ENCODE measurements at regions not wholly inside any gene's neighbourhood (a gene's known extent, or its start where the extent isn't known, plus 50 kb on each side); places are given as distances from the start of the nearest gene placed in this dataset.

DNA sequence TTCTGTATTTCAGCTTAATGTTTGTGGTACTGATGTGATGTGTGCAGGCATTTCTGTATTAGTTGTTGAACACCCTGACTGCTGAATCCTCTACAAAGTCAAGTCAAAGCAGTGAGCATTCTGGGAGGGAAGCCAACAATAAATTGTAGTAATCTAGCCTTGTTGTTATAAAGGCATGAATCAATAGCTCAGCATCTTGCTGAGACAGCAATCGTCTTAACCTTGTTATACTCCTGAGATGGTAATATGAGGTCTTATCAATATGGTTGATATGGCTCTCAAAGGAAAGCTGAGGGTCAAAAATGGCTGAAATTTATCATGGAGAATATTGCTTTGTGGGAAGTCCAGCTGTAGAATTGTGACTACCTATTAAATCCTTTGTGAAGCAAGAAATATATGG lies 299.4 kb downstream of the DNAJB9 start:
- no peak overlapping the region for H3K18ac ChIP-seq (ENCODE audit: low read depth, low read length)
- no peak overlapping the region for H3K4ac ChIP-seq (ENCODE audit: low read depth, low read length)
- H2AFZ ChIP-seq (replicated peaks; ENCODE audit: low read length, poor library complexity) = no peak overlapping the region
- no peak overlapping the region for H4K91ac ChIP-seq (ENCODE audit: insufficient read depth, low read depth, low read length)
- POLR2A ChIA-PET (ENCODE audit: unreplicated experiment) = no interaction called here
- no peak overlapping the region for H4K5ac ChIP-seq (ENCODE audit: low read depth, low read length)
- TF ChIP-seq CTCF (conservative IDR thresholded peaks at IDR 0.05; ENCODE audit: low read depth, low read length) = no peak
- no peak for TF ChIP-seq CHD1 (IDR thresholded peaks at IDR 0.05; ENCODE audit: low read depth, low read length)
- no peak for TF ChIP-seq RFX5 (IDR thresholded peaks at IDR 0.05; ENCODE audit: low read depth, low read length)
- no peak for TF ChIP-seq POLR2A (IDR thresholded peaks at IDR 0.05; ENCODE audit: low read depth, low read length)
- TF ChIP-seq SMC3 (IDR thresholded peaks at IDR 0.05; ENCODE audit: low read depth, low read length) = no peak
- no peak overlapping the region for H2BK15ac ChIP-seq (ENCODE audit: low read depth, low read length)
- intact Hi-C loops (cut with micrococcal nuclease) (no loop called here), in situ Hi-C loops (cut with MboI; ENCODE audit: low sequenced_read_pairs) (no loop called here), dilution Hi-C loops (cut with HindIII; ENCODE audit: low sequenced_read_pairs, unreplicated experiment) (no loop called here)
- CTCF ChIA-PET = interaction anchor here (0.5 kb wide), 1 partner anchor 639 kb away, joined by 7 read pairs; no protein-coding TSS in a partner anchor
- H3K23ac ChIP-seq (ENCODE audit: low read depth, low read length) = no peak overlapping the region
- DNase-seq (no peak), ATAC-seq (ENCODE audit: low read depth) (no peak)
- H3K27ac ChIP-seq (ENCODE audit: insufficient read depth, low read length) = no peak overlapping the region
- no TSS peak for BruUV-seq (replicated peaks)
- H3K56ac ChIP-seq (ENCODE audit: extremely low read depth, insufficient read depth, low read length) = no peak overlapping the region
- no peak overlapping the region for H4K8ac ChIP-seq (ENCODE audit: low read depth in 2 of 2, low read length in 2 of 2)
- no peak overlapping the region for H2BK20ac ChIP-seq (ENCODE audit: low read depth, low read length)
- no peaks in the 10 kb centered on the region for H4K20me1 ChIP-seq (ENCODE audit: insufficient read depth, low read length)
- no peak overlapping the region for H2BK5ac ChIP-seq (ENCODE audit: low read depth, low read length, poor library complexity, severe bottlenecking)
- WGBS, 2 experiments (ENCODE audit: extremely low coverage in 2 of 2, insufficient read length in 1 of 2) = 40% methylated on average over 1 of the region's 1 CpG; no CpG with 5 or more reads in 1 of the 2 experiments
- H3K9me3 ChIP-seq (ENCODE audit: control insufficient read depth, insufficient read depth, low read length) = peaks cover 12% of the 10 kb centered on the region
- no peak overlapping the region for H3K14ac ChIP-seq (replicated peaks; ENCODE audit: low read depth, low read length)
- no peak overlapping the region for H3K4me2 ChIP-seq (ENCODE audit: low read depth, low read length)
- H3K36me3 ChIP-seq (ENCODE audit: control insufficient read depth, insufficient read depth, low read length) = no peaks in the 10 kb centered on the region
- H3K27me3 ChIP-seq (ENCODE audit: control insufficient read depth, insufficient read depth, low read length) = no peaks in the 10 kb centered on the region
- H2AK5ac ChIP-seq (ENCODE audit: low read depth, low read length) = no peak overlapping the region
- H2BK120ac ChIP-seq (ENCODE audit: low read depth, low read length) = no peak overlapping the region
- H3K4me3 ChIP-seq (ENCODE audit: insufficient read depth, low read depth, low read length) = no peak overlapping the region
- H3K9ac ChIP-seq (ENCODE audit: low read depth, low read length) = no peak overlapping the region
- no peaks in the 10 kb centered on the region for H3K4me1 ChIP-seq (ENCODE audit: control insufficient read depth, insufficient read depth, low read length)
- no peaks in the 10 kb centered on the region for H3K79me1 ChIP-seq (ENCODE audit: low read depth in 1 of 2, low read length in 2 of 2)
- no peak overlapping the region for H2AK9ac ChIP-seq (replicated peaks; ENCODE audit: low read depth, low read length, poor library complexity)
- H3K9me1 ChIP-seq (ENCODE audit: insufficient read depth, low read length) = no peaks in the 10 kb centered on the region
